GM23338 (cell line): ENCODE measurements at regions not wholly inside any gene's neighbourhood (a gene's known extent, or its start where the extent isn't known, plus 50 kb on each side); places are given as distances from the start of the nearest gene placed in this dataset.

Experiments used
- CREB1 ChIP-seq: fragments of 250-450 bp; sonication (Bioruptor Pico); IDR thresholded peaks from 2 replicates; pipeline ENCODE4 v1.5.0; 2020; ENCODE audit warnings: low read depth, mild to moderate bottlenecking, moderate library complexity
- CTCF ChIP-seq, 2 experiments: fragments of 200-600 bp in 1 of 2; sonication (generic) in 1 of 2; conservative IDR thresholded peaks; 2 replicates each; pipeline versions ENCODE4 v1.5.1 to v1.6.1; 2016 to 2017; ENCODE audit warnings: antibody characterized with exemption in 2 of 2, low read depth in 2 of 2, mild to moderate bottlenecking in 2 of 2, moderate library complexity in 1 of 2
- ETS1 ChIP-seq: IDR thresholded peaks from 2 replicates; pipeline ENCODE4 v1.6.1; 2016; ENCODE audit warnings: antibody characterized with exemption
- EZH2 ChIP-seq: fragments of 200-600 bp; sonication (generic); IDR thresholded peaks from one replicate; pipeline ENCODE4 v1.8.0; 2017; ENCODE audit warnings: antibody characterized with exemption, mild to moderate bottlenecking, low read depth; ENCODE audit not compliant: unreplicated experiment
- EZH2phosphoT487 ChIP-seq: fragments of 200-600 bp; sonication (generic); IDR thresholded peaks from one replicate; pipeline ENCODE4 v1.8.1; 2018; ENCODE audit warnings: antibody characterized with exemption; ENCODE audit not compliant: unreplicated experiment
- NANOG ChIP-seq: IDR thresholded peaks from 2 replicates; pipeline ENCODE4 v1.6.1; 2016; ENCODE audit warnings: antibody characterized with exemption, borderline replicate concordance
- POLR2AphosphoS5 ChIP-seq: IDR thresholded peaks from 2 replicates; pipeline ENCODE4 v1.6.1; 2016; ENCODE audit warnings: antibody characterized with exemption, low read depth
- REST ChIP-seq: IDR thresholded peaks from one replicate; pipeline ENCODE4 v1.6.1; 2018; ENCODE audit warnings: antibody characterized with exemption; ENCODE audit not compliant: unreplicated experiment
- ZNF114 ChIP-seq: fragments of 250-450 bp; sonication (Bioruptor Pico); IDR thresholded peaks from 2 replicates; pipeline ENCODE4 v1.5.0; 2020; ENCODE audit warnings: mild to moderate bottlenecking, moderate library complexity
- ZNF331 ChIP-seq: fragments of 250-450 bp; sonication (Bioruptor Pico); IDR thresholded peaks from 2 replicates; pipeline ENCODE4 v1.5.0; 2020; ENCODE audit warnings: low read depth, mild to moderate bottlenecking, moderate library complexity
- ZNF462 ChIP-seq: fragments of 250-450 bp; sonication (Bioruptor Pico); IDR thresholded peaks from 2 replicates; pipeline ENCODE4 v1.5.0; 2020; ENCODE audit warnings: mild to moderate bottlenecking, moderate library complexity

GRCh38 chr4:37549041-37549440, 137.1 kb downstream of the RELL1 start:
- TF ChIP-seq CREB1 (CRISPR knock-in tag) (no peak), CTCF (conservative IDR thresholded peaks at IDR 0.05; ENCODE audit: low read depth in 2 of 2) (no peak), NANOG (no peak), POLR2AphosphoS5 (no peak), EZH2 (no peak), ZNF331 (no peak), EZH2phosphoT487 (no peak), REST (no peak), ETS1 (no peak), ZNF114 (no peak), ZNF462 (no peak)
